GM18868 (cell line): ENCODE measurements at regions not wholly inside any gene's neighbourhood (a gene's known extent, or its start where the extent isn't known, plus 50 kb on each side); places are given as distances from the start of the nearest gene placed in this dataset.

Experiments used
- ATAC-seq: cut with Tn5 transposase; IDR thresholded peaks from one replicate; pipeline ENCODE4 v1.9.1; 2021; ENCODE audit warnings: mild to moderate bottlenecking, moderate library complexity; ENCODE audit not compliant: unreplicated experiment

GRCh38 chr10:113407218-113407617 lies 145.6 kb upstream of the HABP2 start:
- no peak for ATAC-seq

GRCh38 chr10:113409175-113409574 lies 143.7 kb upstream of the HABP2 start:
- no peak for ATAC-seq

DNA sequence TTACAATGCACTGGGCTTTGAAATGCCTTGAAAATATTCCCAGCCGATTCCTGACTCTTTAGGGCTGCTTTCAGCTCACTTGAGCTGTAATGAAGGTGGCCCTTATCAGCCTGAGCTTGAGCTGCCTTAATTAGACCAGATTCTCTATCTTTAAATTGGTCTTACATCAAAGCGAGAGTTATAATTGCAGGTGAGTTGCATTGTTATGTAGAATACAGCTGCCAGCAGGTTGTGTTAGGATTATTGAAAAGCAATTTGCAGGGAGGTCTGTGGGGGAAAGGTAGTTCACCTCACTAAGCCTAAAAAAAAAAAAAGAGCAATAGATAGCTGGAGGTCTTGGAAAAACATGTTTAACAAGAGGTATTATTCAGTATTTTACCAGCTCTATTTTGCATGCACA lies 142.2 kb upstream of the HABP2 start:
- no peak for ATAC-seq

GRCh38 chr10:113411456-113411855 lies 141.4 kb upstream of the HABP2 start:
- no peak for ATAC-seq

GRCh38 chr10:113412161-113412560 lies 140.7 kb upstream of the HABP2 start:
- ATAC-seq, result no peak

- ATAC-seq, result no peak
These were observed 138.3 kb upstream of the HABP2 start for GRCh38 chr10:113414543-113414942.

GRCh38 chr10:113415246-113415645 lies 137.6 kb upstream of the HABP2 start:
- no peak for ATAC-seq

GRCh38 chr10:113420057-113420732 lies 132.7 kb upstream of the HABP2 start:
- no peak for ATAC-seq

- no peak for ATAC-seq
These were observed 131.8 kb upstream of the HABP2 start for GRCh38 chr10:113420733-113421675.

DNA sequence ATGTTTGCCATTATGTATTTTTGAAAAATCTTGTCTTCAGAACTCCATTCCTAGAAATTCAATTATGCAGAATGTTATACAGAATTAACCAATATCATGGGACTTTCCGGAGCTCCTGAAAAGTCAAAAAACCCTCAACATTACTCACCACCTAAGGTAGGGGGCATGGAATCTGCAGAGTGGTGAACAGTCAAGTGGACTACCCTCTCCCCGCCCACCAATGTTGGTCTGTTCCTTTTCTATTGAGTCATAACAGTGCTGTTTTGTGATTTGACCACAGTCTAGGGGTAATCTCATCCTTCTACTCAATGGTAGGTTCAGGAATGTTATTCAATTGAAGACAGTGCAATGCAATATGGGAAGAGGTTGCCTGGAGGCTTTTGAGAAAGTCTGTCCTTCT lies 130.5 kb upstream of the HABP2 start:
- no peak for ATAC-seq

DNA sequence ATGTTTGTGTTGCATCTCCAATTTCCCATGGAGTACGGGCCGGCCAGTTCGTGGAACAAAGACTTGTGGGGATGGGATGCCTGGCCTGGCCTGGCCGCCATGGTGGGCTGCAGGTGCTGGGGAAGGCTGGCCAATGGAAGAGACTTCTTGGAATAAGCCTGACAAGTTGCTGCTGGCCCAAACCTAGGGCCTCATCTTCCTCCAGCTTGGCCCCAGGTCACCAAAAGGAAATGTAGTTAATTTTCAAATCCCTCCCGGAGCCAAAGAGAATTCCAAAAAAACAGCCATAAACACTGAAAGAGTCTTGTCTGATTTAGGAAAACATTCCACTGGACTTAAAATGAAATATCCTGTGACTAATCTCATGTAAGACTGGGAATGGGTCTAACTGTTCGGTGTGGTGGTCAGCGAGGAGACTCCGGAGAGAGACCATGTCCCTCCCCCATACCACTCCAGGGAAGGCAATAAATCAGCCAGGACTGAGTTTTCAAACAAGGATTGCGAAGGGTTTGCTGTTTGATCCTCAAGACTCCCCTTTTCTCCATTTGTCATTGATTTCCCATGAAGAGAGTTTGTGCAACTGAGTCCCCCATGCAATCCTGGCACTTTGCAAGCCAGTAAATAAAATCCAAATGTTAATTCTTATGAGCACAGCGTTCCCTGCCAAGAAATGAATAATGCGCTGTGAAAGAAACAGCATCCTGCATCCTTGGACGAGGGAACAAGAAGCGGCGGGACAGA lies 128.7 kb upstream of the HABP2 start:
- no peak for ATAC-seq

- ATAC-seq, result no peak
These were observed 127.8 kb upstream of the HABP2 start for GRCh38 chr10:113425008-113425407.

GRCh38 chr10:113425541-113425951 lies 127.3 kb upstream of the HABP2 start:
- no peak for ATAC-seq

- ATAC-seq, result no peak
These were observed 126.5 kb upstream of the HABP2 start for GRCh38 chr10:113426181-113426877.

GRCh38 chr10:113427236-113427735 lies 125.6 kb upstream of the HABP2 start:
- no peak for ATAC-seq

- ATAC-seq, result no peak
These were observed 124.9 kb upstream of the HABP2 start for GRCh38 chr10:113427811-113428558.

- ATAC-seq, result no peak
These were observed 122.0 kb upstream of the HABP2 start for GRCh38 chr10:113430634-113431397.

DNA sequence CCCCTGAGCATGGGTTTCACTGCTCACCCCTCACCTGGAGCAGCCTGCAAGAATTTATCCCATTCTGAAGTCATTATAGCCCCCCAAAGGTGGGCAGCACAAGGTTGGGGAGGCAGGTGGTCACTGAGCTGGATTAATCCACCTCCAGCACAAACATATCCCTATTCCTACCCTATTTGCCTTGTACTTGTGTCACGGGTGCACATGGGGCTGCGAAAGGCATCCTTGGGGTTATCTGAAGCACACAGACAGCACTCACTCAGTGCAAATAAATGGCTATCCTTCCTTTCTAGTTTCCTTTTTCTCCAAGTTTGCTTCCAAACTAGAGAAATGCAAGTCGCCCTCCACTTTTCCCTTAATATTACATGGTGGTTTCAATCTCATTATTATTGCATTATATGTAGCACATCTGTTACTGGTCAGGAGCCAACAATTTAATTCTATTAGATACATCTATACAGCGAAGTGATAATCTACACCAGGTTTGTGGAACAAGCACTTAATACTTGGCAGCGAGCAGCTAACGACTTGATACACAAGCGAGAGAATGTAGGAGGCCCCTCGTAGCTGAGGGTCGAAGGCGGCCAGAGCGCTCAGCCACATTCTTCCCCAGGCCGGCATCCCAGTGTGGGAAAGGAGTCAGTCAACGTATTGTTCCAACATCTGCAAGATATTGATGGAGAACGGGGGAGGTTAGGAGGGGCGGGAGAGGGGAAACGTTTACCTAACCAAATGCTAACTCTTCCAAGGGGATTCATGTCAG lies 121.3 kb upstream of the HABP2 start:
- ATAC-seq, result no peak
